Liver (tissue), 8 donors: ENCODE measurements at regions not wholly inside any gene's neighbourhood (a gene's known extent, or its start where the extent isn't known, plus 50 kb on each side); places are given as distances from the start of the nearest gene placed in this dataset.

Source experiments
- DNase-seq: peaks from one replicate; pipeline ENCODE4 v3.0.0-alpha.2; 2017; ENCODE audit warnings: low spot score
- H3K27ac ChIP-seq, 2 donors: one replicate each; pipeline ENCODE4 v1.7.0; 2013; ENCODE audit warnings: inconsistent platforms in 2 of 2, low read length in 2 of 2, control low read depth in 1 of 2, low read depth in 1 of 2, mild to moderate bottlenecking in 1 of 2
- H3K27me3 ChIP-seq, 4 donors: one replicate each; pipeline versions ENCODE4 v1.6.1 to v1.7.0; 2013; ENCODE audit warnings: low read length in 3 of 4, inconsistent platforms in 1 of 4, mild to moderate bottlenecking in 1 of 4, moderate library complexity in 1 of 4; ENCODE audit not compliant: control insufficient read depth in 4 of 4, insufficient read depth in 4 of 4
- H3K36me3 ChIP-seq, 4 donors: one replicate each; pipeline versions ENCODE4 v1.6.1 to v1.7.0; 2013; ENCODE audit warnings: low read length in 3 of 4, mild to moderate bottlenecking in 3 of 4, low read depth in 1 of 4, moderate library complexity in 1 of 4; ENCODE audit not compliant: control insufficient read depth in 4 of 4, insufficient read depth in 3 of 4
- H3K4me1 ChIP-seq, 4 donors: one replicate each; pipeline versions ENCODE4 v1.6.1 to v1.7.0; 2013; ENCODE audit warnings: low read length in 3 of 4, mild to moderate bottlenecking in 3 of 4, moderate library complexity in 1 of 4; ENCODE audit not compliant: control insufficient read depth in 4 of 4, insufficient read depth in 4 of 4
- H3K4me3 ChIP-seq, 3 donors: one replicate each; pipeline versions ENCODE4 v1.6.1 to v1.7.0; 2013; ENCODE audit warnings: low read length in 3 of 3, control low read depth in 1 of 3, low read depth in 1 of 3, mild to moderate bottlenecking in 1 of 3
- H3K9ac ChIP-seq, 2 donors: one replicate each; pipeline ENCODE4 v1.7.0; 2013; ENCODE audit warnings: low read length in 2 of 2, mild to moderate bottlenecking in 2 of 2, moderate library complexity in 2 of 2, control low read depth in 1 of 2, low read depth in 1 of 2
- H3K9me3 ChIP-seq, 4 donors: one replicate each; pipeline versions ENCODE4 v1.6.1 to v1.7.0; 2013; ENCODE audit warnings: low read length in 3 of 4; ENCODE audit not compliant: control insufficient read depth in 4 of 4
- EGR1 ChIP-seq, 2 donors: IDR thresholded peaks; 2 replicates each; pipeline ENCODE4 v1.6.1; 2016 to 2018; ENCODE audit warnings: antibody characterized with exemption in 2 of 2, low read depth in 2 of 2
- FOXA1 ChIP-seq: IDR thresholded peaks from 2 replicates; pipeline ENCODE4 v1.6.1; 2016; ENCODE audit warnings: antibody characterized with exemption
- FOXA2 ChIP-seq: IDR thresholded peaks from 2 replicates; pipeline ENCODE4 v1.6.1; 2016; ENCODE audit warnings: antibody characterized with exemption
- GABPA ChIP-seq, 2 donors: IDR thresholded peaks in 1 of 2; conservative IDR thresholded peaks in 1 of 2; 2 replicates each; pipeline ENCODE4 v1.6.1; 2016; ENCODE audit warnings: antibody characterized with exemption in 2 of 2, mild to moderate bottlenecking in 1 of 2, moderate library complexity in 1 of 2
- HNF4A ChIP-seq, 2 donors: conservative IDR thresholded peaks; 2 replicates each; pipeline ENCODE4 v1.6.1; 2016; ENCODE audit warnings: antibody characterized with exemption in 2 of 2, mild to moderate bottlenecking in 2 of 2
- HNF4G ChIP-seq: IDR thresholded peaks from 2 replicates; pipeline ENCODE4 v1.6.1; 2016; ENCODE audit warnings: antibody characterized with exemption
- JUND ChIP-seq, 2 donors: IDR thresholded peaks; 2 replicates each; pipeline ENCODE4 v1.6.1; 2016; ENCODE audit warnings: antibody characterized with exemption in 2 of 2
- NR2F2 ChIP-seq: IDR thresholded peaks from 2 replicates; pipeline ENCODE4 v1.6.1; 2016; ENCODE audit warnings: antibody characterized with exemption
- RAD21 ChIP-seq, 2 donors: IDR thresholded peaks; 2 replicates each; pipeline ENCODE4 v1.6.1; 2016; ENCODE audit warnings: antibody characterized with exemption in 2 of 2, mild to moderate bottlenecking in 2 of 2
- RXRA ChIP-seq, 2 donors: IDR thresholded peaks; 2 replicates each; pipeline ENCODE4 v1.6.1; 2017 to 2018; ENCODE audit warnings: antibody characterized with exemption in 2 of 2, mild to moderate bottlenecking in 1 of 2
- SP1 ChIP-seq: IDR thresholded peaks from 2 replicates; pipeline ENCODE4 v1.6.1; 2018; ENCODE audit warnings: antibody characterized with exemption, mild to moderate bottlenecking
- TAF1 ChIP-seq: conservative IDR thresholded peaks from 2 replicates; pipeline ENCODE4 v1.6.1; 2016; ENCODE audit warnings: antibody characterized with exemption, mild to moderate bottlenecking
- YY1 ChIP-seq: IDR thresholded peaks from 2 replicates; pipeline ENCODE4 v1.6.1; 2016; ENCODE audit warnings: antibody characterized with exemption, mild to moderate bottlenecking
- whole genome bisulfite sequencing: extraction: QIAGEN DNeasy Blood & Tissue Kit; methylation state at CpG from one replicate; pipeline ENCODE4 v1.1.7; 2013; 5-methylcytosine and 5-hydroxymethylcytosine counted together
- TF ChIP-seq, protein P1 (sequence below): IDR thresholded peaks from 2 replicates; pipeline ENCODE4 v1.6.1; 2016; ENCODE audit warnings: antibody characterized with exemption
- TF ChIP-seq, protein P2 (sequence below): fragments of 150-350 bp; IDR thresholded peaks from 2 replicates; pipeline ENCODE4 v1.5.1; 2017; ENCODE audit warnings: improper control_type of control experiment, low read depth, low read length; ENCODE audit not compliant: missing input control
- TF ChIP-seq, protein P3 (sequence below): IDR thresholded peaks from 2 replicates; pipeline ENCODE4 v1.6.1; 2016; ENCODE audit warnings: antibody characterized with exemption
- TF ChIP-seq, protein P4 (sequence below): IDR thresholded peaks from 2 replicates; pipeline ENCODE4 v1.6.1; 2016; ENCODE audit warnings: antibody characterized with exemption
- TF ChIP-seq, protein P5 (sequence below): IDR thresholded peaks from 2 replicates; pipeline ENCODE4 v1.6.1; 2016; ENCODE audit warnings: antibody characterized with exemption, mild to moderate bottlenecking
- donor health status: healthy.
- donor health status: healthy.
- donor health status: healthy.
- donor health status: healthy.
- donor health status: healthy.

DNA sequence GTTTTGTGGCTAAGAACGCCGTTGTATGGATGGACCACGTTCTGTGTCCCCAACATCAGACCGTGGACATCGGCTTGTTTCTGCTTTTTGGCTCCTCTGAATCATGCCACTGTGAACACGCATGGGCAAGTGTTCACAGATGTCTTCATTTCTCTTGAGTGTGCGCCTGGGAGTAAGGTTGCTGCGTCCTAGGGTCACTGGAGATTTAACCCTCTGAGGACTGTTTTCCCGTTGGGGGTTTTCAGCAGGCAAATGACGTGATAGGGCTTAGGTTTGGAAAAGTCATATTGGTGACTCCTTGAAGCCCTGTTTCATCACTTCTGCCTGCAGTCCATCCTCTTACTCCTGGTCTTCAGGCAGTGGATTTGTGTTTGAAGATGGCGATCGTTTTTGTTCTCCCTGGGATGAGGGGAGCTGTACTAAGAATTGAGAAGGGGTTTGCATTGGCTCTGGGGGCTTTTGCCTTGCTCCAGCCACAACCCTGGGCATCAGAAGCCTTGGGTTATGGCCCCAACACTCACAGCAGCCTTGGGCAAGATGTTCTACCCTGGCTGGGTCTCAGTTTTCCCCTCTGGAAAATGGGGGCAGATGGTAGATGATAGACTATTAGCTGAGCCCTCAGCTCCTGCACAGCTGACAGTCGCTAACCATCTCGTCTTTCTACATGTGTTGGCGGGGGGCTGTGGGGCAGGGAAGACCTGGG, 67.2 kb upstream of the CIBAR2 start:
- peaks cover 9 to 28% (median 13%) of the 10 kb centered on the region in 4 donors for H3K4me1 ChIP-seq
- H3K9ac ChIP-seq: no peak overlapping the region
- no peak overlapping the region for H3K4me3 ChIP-seq
- TF ChIP-seq HNF4G: no peak
- TF ChIP-seq JUND (IDR thresholded peaks at IDR 0.05): no peak
- no peak for TF ChIP-seq YY1
- TF ChIP-seq, protein P1, sequence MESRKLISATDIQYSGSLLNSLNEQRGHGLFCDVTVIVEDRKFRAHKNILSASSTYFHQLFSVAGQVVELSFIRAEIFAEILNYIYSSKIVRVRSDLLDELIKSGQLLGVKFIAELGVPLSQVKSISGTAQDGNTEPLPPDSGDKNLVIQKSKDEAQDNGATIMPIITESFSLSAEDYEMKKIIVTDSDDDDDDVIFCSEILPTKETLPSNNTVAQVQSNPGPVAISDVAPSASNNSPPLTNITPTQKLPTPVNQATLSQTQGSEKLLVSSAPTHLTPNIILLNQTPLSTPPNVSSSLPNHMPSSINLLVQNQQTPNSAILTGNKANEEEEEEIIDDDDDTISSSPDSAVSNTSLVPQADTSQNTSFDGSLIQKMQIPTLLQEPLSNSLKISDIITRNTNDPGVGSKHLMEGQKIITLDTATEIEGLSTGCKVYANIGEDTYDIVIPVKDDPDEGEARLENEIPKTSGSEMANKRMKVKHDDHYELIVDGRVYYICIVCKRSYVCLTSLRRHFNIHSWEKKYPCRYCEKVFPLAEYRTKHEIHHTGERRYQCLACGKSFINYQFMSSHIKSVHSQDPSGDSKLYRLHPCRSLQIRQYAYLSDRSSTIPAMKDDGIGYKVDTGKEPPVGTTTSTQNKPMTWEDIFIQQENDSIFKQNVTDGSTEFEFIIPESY: no peak
- TF ChIP-seq, protein P2, sequence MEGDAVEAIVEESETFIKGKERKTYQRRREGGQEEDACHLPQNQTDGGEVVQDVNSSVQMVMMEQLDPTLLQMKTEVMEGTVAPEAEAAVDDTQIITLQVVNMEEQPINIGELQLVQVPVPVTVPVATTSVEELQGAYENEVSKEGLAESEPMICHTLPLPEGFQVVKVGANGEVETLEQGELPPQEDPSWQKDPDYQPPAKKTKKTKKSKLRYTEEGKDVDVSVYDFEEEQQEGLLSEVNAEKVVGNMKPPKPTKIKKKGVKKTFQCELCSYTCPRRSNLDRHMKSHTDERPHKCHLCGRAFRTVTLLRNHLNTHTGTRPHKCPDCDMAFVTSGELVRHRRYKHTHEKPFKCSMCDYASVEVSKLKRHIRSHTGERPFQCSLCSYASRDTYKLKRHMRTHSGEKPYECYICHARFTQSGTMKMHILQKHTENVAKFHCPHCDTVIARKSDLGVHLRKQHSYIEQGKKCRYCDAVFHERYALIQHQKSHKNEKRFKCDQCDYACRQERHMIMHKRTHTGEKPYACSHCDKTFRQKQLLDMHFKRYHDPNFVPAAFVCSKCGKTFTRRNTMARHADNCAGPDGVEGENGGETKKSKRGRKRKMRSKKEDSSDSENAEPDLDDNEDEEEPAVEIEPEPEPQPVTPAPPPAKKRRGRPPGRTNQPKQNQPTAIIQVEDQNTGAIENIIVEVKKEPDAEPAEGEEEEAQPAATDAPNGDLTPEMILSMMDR: no peak
- TF ChIP-seq RXRA (IDR thresholded peaks at IDR 0.05): no peak
- TF ChIP-seq, protein P3, sequence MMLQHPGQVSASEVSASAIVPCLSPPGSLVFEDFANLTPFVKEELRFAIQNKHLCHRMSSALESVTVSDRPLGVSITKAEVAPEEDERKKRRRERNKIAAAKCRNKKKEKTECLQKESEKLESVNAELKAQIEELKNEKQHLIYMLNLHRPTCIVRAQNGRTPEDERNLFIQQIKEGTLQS: no peak
- TF ChIP-seq GABPA (IDR thresholded peaks at IDR 0.05 in 1 of 2, conservative IDR thresholded peaks at IDR 0.05 in 1 of 2): no peak
- TF ChIP-seq TAF1: no peak
- no peak for TF ChIP-seq EGR1 (IDR thresholded peaks at IDR 0.05; ENCODE audit: low read depth in 2 of 2)
- no peak for TF ChIP-seq HNF4A (conservative IDR thresholded peaks at IDR 0.05)
- TF ChIP-seq SP1: no peak
- TF ChIP-seq, protein P4, sequence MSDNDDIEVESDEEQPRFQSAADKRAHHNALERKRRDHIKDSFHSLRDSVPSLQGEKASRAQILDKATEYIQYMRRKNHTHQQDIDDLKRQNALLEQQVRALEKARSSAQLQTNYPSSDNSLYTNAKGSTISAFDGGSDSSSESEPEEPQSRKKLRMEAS: no peak
- no peak for TF ChIP-seq FOXA1
- TF ChIP-seq FOXA2: no peak
- TF ChIP-seq, protein P5, sequence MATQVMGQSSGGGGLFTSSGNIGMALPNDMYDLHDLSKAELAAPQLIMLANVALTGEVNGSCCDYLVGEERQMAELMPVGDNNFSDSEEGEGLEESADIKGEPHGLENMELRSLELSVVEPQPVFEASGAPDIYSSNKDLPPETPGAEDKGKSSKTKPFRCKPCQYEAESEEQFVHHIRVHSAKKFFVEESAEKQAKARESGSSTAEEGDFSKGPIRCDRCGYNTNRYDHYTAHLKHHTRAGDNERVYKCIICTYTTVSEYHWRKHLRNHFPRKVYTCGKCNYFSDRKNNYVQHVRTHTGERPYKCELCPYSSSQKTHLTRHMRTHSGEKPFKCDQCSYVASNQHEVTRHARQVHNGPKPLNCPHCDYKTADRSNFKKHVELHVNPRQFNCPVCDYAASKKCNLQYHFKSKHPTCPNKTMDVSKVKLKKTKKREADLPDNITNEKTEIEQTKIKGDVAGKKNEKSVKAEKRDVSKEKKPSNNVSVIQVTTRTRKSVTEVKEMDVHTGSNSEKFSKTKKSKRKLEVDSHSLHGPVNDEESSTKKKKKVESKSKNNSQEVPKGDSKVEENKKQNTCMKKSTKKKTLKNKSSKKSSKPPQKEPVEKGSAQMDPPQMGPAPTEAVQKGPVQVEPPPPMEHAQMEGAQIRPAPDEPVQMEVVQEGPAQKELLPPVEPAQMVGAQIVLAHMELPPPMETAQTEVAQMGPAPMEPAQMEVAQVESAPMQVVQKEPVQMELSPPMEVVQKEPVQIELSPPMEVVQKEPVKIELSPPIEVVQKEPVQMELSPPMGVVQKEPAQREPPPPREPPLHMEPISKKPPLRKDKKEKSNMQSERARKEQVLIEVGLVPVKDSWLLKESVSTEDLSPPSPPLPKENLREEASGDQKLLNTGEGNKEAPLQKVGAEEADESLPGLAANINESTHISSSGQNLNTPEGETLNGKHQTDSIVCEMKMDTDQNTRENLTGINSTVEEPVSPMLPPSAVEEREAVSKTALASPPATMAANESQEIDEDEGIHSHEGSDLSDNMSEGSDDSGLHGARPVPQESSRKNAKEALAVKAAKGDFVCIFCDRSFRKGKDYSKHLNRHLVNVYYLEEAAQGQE: no peak
- no peak for TF ChIP-seq RAD21 (IDR thresholded peaks at IDR 0.05)
- TF ChIP-seq NR2F2: no peak
- peaks cover 0 to 3% (median 0%) of the 10 kb centered on the region in 4 donors for H3K36me3 ChIP-seq
- no peak overlapping the region for H3K27ac ChIP-seq
- no peaks in the 10 kb centered on the region for H3K27me3 ChIP-seq
- 90% methylated on average over 15 of the region's 15 CpGs for WGBS
- H3K9me3 ChIP-seq: peaks cover 0 to 4% (median 2%) of the 10 kb centered on the region in 4 donors
- DNase-seq: no peak
